ENCODE measurements at regions not wholly inside any gene's neighbourhood (a gene's known extent, or its start where the extent isn't known, plus 50 kb on each side); places are given as distances from the start of the nearest gene placed in this dataset.

DNA sequence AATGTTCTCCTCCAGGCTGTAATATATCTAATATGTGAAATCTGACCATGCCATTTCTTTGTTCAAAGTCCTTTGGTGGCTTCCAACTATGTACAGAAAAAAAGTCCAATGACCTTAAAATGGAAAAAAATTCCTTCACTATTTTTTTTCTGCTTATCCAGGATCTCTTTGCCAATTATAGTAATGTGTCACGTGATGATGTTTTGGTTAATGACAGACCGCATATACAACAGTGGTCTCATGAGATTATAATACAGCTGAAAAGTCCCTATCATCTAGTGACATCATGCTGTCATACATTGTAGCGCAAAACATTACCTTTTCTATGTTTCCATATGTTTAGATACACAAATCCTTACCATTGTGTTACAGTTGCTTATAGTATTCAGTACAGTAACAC is 477.6 kb downstream of the TMEM232 start:
- POLR2A ChIA-PET, result no interaction called here
- DNase-seq (ENCODE audit: low read depth in 1 of 2, low spot score in 1 of 2) (no peak), FAIRE-seq (no peak), ATAC-seq (no peak)
- Histone ChIP-seq H3K4me3 (no peak overlapping the region), H3K27ac (no peak overlapping the region), H3K9me3 (no peaks in the 10 kb centered on the region), H3K4me1 (no peaks in the 10 kb centered on the region), H3K4me2 (no peak overlapping the region)
- TF ChIP-seq HOXB13 (CRISPR knock-in tag; IDR thresholded peaks at IDR 0.05; ENCODE audit: low read depth) (no peak), JUNB (IDR thresholded peaks at IDR 0.05) (no peak), ZC3H11A (IDR thresholded peaks at IDR 0.05) (no peak), CBX2 (IDR thresholded peaks at IDR 0.05; ENCODE audit: borderline replicate concordance, low read depth) (no peak), GATA3 (IDR thresholded peaks at IDR 0.05; ENCODE audit: borderline replicate concordance) (no peak), RCOR1 (IDR thresholded peaks at IDR 0.05; ENCODE audit: low read depth, low read length) (no peak), POLR2A (IDR thresholded peaks at IDR 0.05; ENCODE audit: low read length) (no peak), TP53 (CRISPR knock-in tag; IDR thresholded peaks at IDR 0.05) (no peak), PHF8 (IDR thresholded peaks at IDR 0.05; ENCODE audit: borderline replicate concordance, low read depth) (no peak), HEYL (CRISPR knock-in tag; IDR thresholded peaks at IDR 0.05) (no peak), MAFK (IDR thresholded peaks at IDR 0.05; ENCODE audit: partially characterized antibody) (no peak), EHMT2 (IDR thresholded peaks at IDR 0.05; ENCODE audit: low read depth) (no peak), EP300 (IDR thresholded peaks at IDR 0.05) (no peak), FOSB (CRISPR knock-in tag; IDR thresholded peaks at IDR 0.05) (no peak)
- TF ChIP-seq, protein P1, sequence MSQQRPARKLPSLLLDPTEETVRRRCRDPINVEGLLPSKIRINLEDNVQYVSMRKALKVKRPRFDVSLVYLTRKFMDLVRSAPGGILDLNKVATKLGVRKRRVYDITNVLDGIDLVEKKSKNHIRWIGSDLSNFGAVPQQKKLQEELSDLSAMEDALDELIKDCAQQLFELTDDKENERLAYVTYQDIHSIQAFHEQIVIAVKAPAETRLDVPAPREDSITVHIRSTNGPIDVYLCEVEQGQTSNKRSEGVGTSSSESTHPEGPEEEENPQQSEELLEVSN (IDR thresholded peaks at IDR 0.05; ENCODE audit: borderline replicate concordance, low read depth), result no peak
- TF ChIP-seq, protein P2, sequence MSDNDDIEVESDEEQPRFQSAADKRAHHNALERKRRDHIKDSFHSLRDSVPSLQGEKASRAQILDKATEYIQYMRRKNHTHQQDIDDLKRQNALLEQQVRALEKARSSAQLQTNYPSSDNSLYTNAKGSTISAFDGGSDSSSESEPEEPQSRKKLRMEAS (IDR thresholded peaks at IDR 0.05), result no peak
- TF ChIP-seq, protein P3, sequence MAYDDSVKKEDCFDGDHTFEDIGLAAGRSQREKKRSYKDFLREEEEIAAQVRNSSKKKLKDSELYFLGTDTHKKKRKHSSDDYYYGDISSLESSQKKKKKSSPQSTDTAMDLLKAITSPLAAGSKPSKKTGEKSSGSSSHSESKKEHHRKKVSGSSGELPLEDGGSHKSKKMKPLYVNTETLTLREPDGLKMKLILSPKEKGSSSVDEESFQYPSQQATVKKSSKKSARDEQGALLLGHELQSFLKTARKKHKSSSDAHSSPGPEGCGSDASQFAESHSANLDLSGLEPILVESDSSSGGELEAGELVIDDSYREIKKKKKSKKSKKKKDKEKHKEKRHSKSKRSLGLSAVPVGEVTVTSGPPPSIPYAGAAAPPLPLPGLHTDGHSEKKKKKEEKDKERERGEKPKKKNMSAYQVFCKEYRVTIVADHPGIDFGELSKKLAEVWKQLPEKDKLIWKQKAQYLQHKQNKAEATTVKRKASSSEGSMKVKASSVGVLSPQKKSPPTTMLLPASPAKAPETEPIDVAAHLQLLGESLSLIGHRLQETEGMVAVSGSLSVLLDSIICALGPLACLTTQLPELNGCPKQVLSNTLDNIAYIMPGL (CRISPR knock-in tag; IDR thresholded peaks at IDR 0.05; ENCODE audit: borderline replicate concordance), result no peak
- TF ChIP-seq, protein P4, sequence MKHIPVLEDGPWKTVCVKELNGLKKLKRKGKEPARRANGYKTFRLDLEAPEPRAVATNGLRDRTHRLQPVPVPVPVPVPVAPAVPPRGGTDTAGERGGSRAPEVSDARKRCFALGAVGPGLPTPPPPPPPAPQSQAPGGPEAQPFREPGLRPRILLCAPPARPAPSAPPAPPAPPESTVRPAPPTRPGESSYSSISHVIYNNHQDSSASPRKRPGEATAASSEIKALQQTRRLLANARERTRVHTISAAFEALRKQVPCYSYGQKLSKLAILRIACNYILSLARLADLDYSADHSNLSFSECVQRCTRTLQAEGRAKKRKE (CRISPR knock-in tag; IDR thresholded peaks at IDR 0.05; ENCODE audit: low read depth), result no peak
- TF ChIP-seq, protein P5, sequence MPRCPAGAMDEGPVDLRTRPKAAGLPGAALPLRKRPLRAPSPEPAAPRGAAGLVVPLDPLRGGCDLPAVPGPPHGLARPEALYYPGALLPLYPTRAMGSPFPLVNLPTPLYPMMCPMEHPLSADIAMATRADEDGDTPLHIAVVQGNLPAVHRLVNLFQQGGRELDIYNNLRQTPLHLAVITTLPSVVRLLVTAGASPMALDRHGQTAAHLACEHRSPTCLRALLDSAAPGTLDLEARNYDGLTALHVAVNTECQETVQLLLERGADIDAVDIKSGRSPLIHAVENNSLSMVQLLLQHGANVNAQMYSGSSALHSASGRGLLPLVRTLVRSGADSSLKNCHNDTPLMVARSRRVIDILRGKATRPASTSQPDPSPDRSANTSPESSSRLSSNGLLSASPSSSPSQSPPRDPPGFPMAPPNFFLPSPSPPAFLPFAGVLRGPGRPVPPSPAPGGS (IDR thresholded peaks at IDR 0.05), result no peak
- CTCF ChIA-PET, result no interaction called here
- WGBS (ENCODE audit: missing lambda C conversion rate), result 15% methylated on average over 3 of the region's 3 CpGs

DNA sequence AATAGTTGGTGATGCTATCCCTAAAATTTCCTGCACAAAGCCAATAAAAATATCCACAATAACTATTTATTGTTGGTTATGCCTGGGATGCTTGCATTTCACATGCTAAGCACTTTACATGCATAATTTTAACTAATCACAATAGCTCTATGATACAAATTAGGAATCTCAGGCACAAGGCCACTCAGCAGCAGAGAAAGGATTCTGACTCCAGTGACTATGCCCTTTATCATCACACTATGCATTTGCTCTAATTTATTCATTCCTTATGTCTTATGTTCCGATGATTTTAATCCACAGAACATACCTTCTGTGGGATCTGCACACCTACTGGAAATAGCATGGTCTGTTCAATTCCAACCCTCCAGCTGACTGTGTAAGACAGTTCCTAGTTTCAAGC is 476.1 kb downstream of the TMEM232 start:
- Histone ChIP-seq H3K9me3 (no peaks in the 10 kb centered on the region), H3K4me3 (no peak overlapping the region), H3K27ac (no peak overlapping the region), H3K4me1 (no peaks in the 10 kb centered on the region), H3K4me2 (no peak overlapping the region)
- TF ChIP-seq TFCP2L1 (CRISPR knock-in tag; IDR thresholded peaks at IDR 0.05) (no peak), TP53 (CRISPR knock-in tag; IDR thresholded peaks at IDR 0.05) (no peak), EHF (CRISPR knock-in tag; IDR thresholded peaks at IDR 0.05) (no peak), CHD4 (IDR thresholded peaks at IDR 0.05; ENCODE audit: borderline replicate concordance) (no peak), CBX2 (IDR thresholded peaks at IDR 0.05; ENCODE audit: borderline replicate concordance, low read depth) (no peak), ESRRA (IDR thresholded peaks at IDR 0.05; ENCODE audit: borderline replicate concordance, low read length) (no peak), RARB (CRISPR knock-in tag; IDR thresholded peaks at IDR 0.05) (no peak), HDAC2 (IDR thresholded peaks at IDR 0.05) (no peak), BHLHE40 (IDR thresholded peaks at IDR 0.05; ENCODE audit: low read depth, low read length) (no peak), JUN (IDR thresholded peaks at IDR 0.05) (no peak)
- TF ChIP-seq, protein P3 (CRISPR knock-in tag; IDR thresholded peaks at IDR 0.05; ENCODE audit: borderline replicate concordance), result no peak
- TF ChIP-seq, protein P6, sequence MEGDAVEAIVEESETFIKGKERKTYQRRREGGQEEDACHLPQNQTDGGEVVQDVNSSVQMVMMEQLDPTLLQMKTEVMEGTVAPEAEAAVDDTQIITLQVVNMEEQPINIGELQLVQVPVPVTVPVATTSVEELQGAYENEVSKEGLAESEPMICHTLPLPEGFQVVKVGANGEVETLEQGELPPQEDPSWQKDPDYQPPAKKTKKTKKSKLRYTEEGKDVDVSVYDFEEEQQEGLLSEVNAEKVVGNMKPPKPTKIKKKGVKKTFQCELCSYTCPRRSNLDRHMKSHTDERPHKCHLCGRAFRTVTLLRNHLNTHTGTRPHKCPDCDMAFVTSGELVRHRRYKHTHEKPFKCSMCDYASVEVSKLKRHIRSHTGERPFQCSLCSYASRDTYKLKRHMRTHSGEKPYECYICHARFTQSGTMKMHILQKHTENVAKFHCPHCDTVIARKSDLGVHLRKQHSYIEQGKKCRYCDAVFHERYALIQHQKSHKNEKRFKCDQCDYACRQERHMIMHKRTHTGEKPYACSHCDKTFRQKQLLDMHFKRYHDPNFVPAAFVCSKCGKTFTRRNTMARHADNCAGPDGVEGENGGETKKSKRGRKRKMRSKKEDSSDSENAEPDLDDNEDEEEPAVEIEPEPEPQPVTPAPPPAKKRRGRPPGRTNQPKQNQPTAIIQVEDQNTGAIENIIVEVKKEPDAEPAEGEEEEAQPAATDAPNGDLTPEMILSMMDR (IDR thresholded peaks at IDR 0.05), result no peak
- ATAC-seq (no peak), FAIRE-seq (no peak), DNase-seq (ENCODE audit: low read depth in 1 of 2, low spot score in 1 of 2) (no peak)
- 23% methylated on average over 1 of the region's 1 CpG for WGBS (ENCODE audit: missing lambda C conversion rate)
- ChIA-PET POLR2A (no interaction called here), CTCF (no interaction called here)
